Breast epithelium (tissue), 3 donors: ENCODE measurements at regions not wholly inside any gene's neighbourhood (a gene's known extent, or its start where the extent isn't known, plus 50 kb on each side); places are given as distances from the start of the nearest gene placed in this dataset.

Source experiments
- POLR2A ChIP-seq: fragments of 450-650 bp; IDR thresholded peaks from one replicate; pipeline ENCODE4 v1.6.1; 2016; ENCODE audit warnings: antibody characterized with exemption, mild to moderate bottlenecking, moderate library complexity
- TF ChIP-seq, protein P1 (sequence below), 3 donors: fragments of 450-650 bp; IDR thresholded peaks; one replicate each; pipeline ENCODE4 v1.5.1; 2016 to 2017; ENCODE audit warnings: antibody characterized with exemption in 3 of 3, mild to moderate bottlenecking in 3 of 3, moderate library complexity in 3 of 3

DNA sequence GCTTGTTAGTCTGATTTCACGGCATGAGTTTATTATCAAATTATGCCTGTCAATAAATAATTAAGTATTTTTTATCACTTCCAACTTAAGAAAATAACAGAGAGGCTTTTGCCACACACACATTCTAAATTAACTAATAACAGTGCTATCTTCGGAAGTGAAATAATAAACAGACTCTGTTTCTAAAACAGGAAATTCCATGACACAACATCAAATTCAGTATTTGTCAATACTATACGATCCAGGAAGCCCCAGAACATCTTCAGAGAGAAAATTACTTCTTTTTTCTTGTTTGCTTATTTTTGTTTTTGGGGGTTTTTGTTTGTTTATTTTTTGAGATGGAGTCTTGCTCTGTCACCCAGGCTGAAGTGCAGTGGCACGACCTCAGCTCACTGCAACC is 150.7 kb upstream of the PRDM1 start:
- TF ChIP-seq POLR2A, result no peak
- TF ChIP-seq, protein P1, sequence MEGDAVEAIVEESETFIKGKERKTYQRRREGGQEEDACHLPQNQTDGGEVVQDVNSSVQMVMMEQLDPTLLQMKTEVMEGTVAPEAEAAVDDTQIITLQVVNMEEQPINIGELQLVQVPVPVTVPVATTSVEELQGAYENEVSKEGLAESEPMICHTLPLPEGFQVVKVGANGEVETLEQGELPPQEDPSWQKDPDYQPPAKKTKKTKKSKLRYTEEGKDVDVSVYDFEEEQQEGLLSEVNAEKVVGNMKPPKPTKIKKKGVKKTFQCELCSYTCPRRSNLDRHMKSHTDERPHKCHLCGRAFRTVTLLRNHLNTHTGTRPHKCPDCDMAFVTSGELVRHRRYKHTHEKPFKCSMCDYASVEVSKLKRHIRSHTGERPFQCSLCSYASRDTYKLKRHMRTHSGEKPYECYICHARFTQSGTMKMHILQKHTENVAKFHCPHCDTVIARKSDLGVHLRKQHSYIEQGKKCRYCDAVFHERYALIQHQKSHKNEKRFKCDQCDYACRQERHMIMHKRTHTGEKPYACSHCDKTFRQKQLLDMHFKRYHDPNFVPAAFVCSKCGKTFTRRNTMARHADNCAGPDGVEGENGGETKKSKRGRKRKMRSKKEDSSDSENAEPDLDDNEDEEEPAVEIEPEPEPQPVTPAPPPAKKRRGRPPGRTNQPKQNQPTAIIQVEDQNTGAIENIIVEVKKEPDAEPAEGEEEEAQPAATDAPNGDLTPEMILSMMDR (IDR thresholded peaks at IDR 0.05), result no peak
